ENCODE measurements at regions not wholly inside any gene's neighbourhood (a gene's known extent, or its start where the extent isn't known, plus 50 kb on each side); places are given as distances from the start of the nearest gene placed in this dataset.

DNA sequence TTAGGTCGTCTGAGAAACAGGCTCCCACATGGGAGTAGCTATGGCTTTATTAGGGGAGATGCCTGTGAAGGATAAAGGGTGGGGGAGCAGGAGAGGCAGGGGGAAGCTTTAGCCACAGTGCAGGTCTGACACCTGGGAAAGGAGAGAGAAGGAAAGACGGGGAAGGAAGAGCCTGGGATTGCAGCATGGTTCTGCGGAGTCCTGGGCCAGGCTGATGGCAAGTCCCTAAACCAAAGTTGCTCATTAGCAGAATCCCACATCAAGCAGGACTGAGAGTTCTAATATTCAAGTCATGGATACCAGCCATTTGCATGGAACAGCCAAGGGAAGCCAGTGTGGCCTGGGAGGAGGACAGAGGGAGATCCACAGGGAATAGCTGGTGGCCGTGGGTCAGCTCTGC is 414.8 kb downstream of the RPS24 start:
- TF ChIP-seq, protein P1, sequence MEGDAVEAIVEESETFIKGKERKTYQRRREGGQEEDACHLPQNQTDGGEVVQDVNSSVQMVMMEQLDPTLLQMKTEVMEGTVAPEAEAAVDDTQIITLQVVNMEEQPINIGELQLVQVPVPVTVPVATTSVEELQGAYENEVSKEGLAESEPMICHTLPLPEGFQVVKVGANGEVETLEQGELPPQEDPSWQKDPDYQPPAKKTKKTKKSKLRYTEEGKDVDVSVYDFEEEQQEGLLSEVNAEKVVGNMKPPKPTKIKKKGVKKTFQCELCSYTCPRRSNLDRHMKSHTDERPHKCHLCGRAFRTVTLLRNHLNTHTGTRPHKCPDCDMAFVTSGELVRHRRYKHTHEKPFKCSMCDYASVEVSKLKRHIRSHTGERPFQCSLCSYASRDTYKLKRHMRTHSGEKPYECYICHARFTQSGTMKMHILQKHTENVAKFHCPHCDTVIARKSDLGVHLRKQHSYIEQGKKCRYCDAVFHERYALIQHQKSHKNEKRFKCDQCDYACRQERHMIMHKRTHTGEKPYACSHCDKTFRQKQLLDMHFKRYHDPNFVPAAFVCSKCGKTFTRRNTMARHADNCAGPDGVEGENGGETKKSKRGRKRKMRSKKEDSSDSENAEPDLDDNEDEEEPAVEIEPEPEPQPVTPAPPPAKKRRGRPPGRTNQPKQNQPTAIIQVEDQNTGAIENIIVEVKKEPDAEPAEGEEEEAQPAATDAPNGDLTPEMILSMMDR (IDR thresholded peaks at IDR 0.05): no peak
- no peak for TF ChIP-seq EZH2 (IDR thresholded peaks at IDR 0.05; ENCODE audit: borderline replicate concordance, insufficient read depth, low read depth, low read length, poor library complexity, severe bottlenecking)
